ES-I3 (cell line): ENCODE measurements at regions not wholly inside any gene's neighbourhood (a gene's known extent, or its start where the extent isn't known, plus 50 kb on each side); places are given as distances from the start of the nearest gene placed in this dataset.

ENCODE experiments used
- H3K36me3 ChIP-seq: 2 replicates; pipeline ENCODE4 v1.6.1; 2013; ENCODE audit warnings: mild to moderate bottlenecking, low read length, control low read depth, moderate library complexity; ENCODE audit not compliant: insufficient read depth
- H3K4me1 ChIP-seq: 2 replicates; pipeline ENCODE4 v1.6.1; 2013; ENCODE audit warnings: mild to moderate bottlenecking, control low read depth, low read length; ENCODE audit not compliant: insufficient read depth
- H3K9ac ChIP-seq: 2 replicates; pipeline ENCODE4 v1.6.1; 2013; ENCODE audit warnings: low read depth, mild to moderate bottlenecking, low read length, moderate library complexity
- H3K9me3 ChIP-seq: 2 replicates; pipeline ENCODE4 v1.6.1; 2013; ENCODE audit warnings: mild to moderate bottlenecking, low read length, moderate library complexity; ENCODE audit not compliant: control insufficient read depth, insufficient read depth

GRCh38 chr15:36499412-36500389 lies 79.7 kb upstream of the CDIN1 start:
- no peaks in the 10 kb centered on the region for H3K36me3 ChIP-seq
- H3K4me1 ChIP-seq: peaks cover 8% of the 10 kb centered on the region; the same call in 1 of the 2 replicates
- H3K9me3 ChIP-seq: no peaks in the 10 kb centered on the region
- no peak overlapping the region for H3K9ac ChIP-seq

- Histone ChIP-seq H3K4me1 (peaks cover 8% of the 10 kb centered on the region; the same call in 1 of the 2 replicates), H3K36me3 (no peaks in the 10 kb centered on the region), H3K9me3 (no peaks in the 10 kb centered on the region), H3K9ac (no peak overlapping the region)
These were observed 78.3 kb upstream of the CDIN1 start for GRCh38 chr15:36501063-36501678.

GRCh38 chr15:36502509-36502908 lies 76.9 kb upstream of the CDIN1 start:
- Histone ChIP-seq H3K36me3 (no peaks in the 10 kb centered on the region), H3K9me3 (no peaks in the 10 kb centered on the region), H3K4me1 (peaks cover 8% of the 10 kb centered on the region; the same call in 1 of the 2 replicates), H3K9ac (no peak overlapping the region)

DNA sequence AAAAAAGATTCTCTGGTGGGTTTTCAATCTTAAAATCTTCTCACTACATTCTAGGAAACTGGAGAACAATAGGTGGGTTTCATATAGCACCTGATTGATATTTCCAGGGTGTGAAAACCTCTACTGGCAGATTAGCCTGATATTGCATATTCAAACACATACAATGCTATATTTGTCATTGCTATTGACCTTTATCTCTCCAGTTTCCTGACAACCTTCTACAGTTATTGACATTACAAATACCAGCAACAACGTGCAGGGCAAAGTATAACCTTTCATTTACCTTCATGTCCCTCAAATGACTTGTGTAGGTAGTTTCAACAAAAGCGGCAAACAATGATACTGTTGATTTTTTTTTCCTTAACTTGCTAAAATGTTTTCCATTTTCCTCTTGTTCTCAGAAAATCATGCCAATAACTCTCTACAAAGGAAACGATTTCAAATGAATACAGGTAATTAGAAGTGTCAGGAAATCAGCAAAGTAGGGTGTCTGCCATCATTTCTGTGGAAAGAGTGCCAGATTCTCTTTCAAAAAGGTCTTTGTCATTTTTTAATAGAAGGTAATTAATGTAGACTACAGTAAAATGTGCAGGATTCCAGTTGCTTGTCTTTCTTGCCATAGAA lies 72.6 kb upstream of the CDIN1 start:
- Histone ChIP-seq H3K4me1 (no peaks in the 10 kb centered on the region), H3K36me3 (no peaks in the 10 kb centered on the region), H3K9ac (no peak overlapping the region), H3K9me3 (no peaks in the 10 kb centered on the region)

GRCh38 chr15:36507458-36507857 lies 72.0 kb upstream of the CDIN1 start:
- Histone ChIP-seq H3K9me3 (no peaks in the 10 kb centered on the region), H3K4me1 (no peaks in the 10 kb centered on the region), H3K36me3 (no peaks in the 10 kb centered on the region), H3K9ac (no peak overlapping the region)

- no peaks in the 10 kb centered on the region for H3K36me3 ChIP-seq
- no peaks in the 10 kb centered on the region for H3K9me3 ChIP-seq
- no peak overlapping the region for H3K9ac ChIP-seq
- H3K4me1 ChIP-seq: no peaks in the 10 kb centered on the region
These were observed 67.8 kb upstream of the CDIN1 start for GRCh38 chr15:36511594-36511993.

- Histone ChIP-seq H3K36me3 (no peaks in the 10 kb centered on the region), H3K4me1 (no peaks in the 10 kb centered on the region), H3K9ac (no peak overlapping the region), H3K9me3 (no peaks in the 10 kb centered on the region)
These were observed 61.7 kb upstream of the CDIN1 start for GRCh38 chr15:36517758-36518157.

DNA sequence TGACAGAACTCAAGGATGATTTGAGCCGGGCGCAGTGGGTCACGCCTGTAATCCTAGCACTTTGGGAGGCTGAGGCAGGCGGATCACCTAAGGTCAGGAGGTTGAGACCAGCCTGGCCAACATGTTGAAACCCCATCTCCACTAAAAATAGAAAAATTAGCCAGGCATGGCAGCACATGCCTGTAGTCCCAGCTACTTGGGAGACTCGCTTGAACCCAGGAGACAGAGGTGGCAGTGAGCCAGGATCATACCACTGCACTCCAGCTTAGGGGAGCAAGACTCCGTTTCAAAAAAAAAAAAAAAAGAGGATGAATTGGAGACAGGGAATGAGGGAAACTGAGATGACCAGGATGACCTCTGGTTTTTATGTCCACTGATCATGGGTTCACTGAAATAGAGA lies 60.4 kb upstream of the CDIN1 start:
- no peak overlapping the region for H3K9ac ChIP-seq
- H3K9me3 ChIP-seq: no peaks in the 10 kb centered on the region
- no peaks in the 10 kb centered on the region for H3K4me1 ChIP-seq
- H3K36me3 ChIP-seq: no peaks in the 10 kb centered on the region

DNA sequence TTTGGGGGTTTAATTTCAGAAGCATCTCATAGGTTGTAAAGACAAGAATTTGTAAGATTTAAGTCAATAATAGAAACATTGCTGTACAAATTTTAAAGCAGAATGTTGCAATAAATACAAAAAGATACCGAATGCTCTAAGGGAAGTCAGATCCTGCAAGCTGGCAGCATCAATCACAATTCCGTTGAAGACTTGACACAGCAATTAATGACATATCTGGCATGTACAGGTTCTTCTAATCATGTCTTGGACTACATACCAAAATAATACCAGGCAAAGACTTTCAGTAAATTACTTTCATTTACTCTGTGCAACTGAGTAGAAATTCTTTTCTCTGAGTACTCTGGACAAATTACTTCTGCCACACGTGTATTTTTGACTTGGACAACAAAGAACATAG lies 54.0 kb upstream of the CDIN1 start:
- peaks cover 8% of the 10 kb centered on the region; the same call in 1 of the 2 replicates for H3K4me1 ChIP-seq
- H3K36me3 ChIP-seq: no peaks in the 10 kb centered on the region
- H3K9ac ChIP-seq: no peak overlapping the region
- H3K9me3 ChIP-seq: no peaks in the 10 kb centered on the region

GRCh38 chr15:36527235-36528162 lies 51.9 kb upstream of the CDIN1 start:
- Histone ChIP-seq H3K4me1 (peaks cover 8% of the 10 kb centered on the region; the same call in 1 of the 2 replicates), H3K9me3 (no peaks in the 10 kb centered on the region), H3K36me3 (no peaks in the 10 kb centered on the region), H3K9ac (no peak overlapping the region)

DNA sequence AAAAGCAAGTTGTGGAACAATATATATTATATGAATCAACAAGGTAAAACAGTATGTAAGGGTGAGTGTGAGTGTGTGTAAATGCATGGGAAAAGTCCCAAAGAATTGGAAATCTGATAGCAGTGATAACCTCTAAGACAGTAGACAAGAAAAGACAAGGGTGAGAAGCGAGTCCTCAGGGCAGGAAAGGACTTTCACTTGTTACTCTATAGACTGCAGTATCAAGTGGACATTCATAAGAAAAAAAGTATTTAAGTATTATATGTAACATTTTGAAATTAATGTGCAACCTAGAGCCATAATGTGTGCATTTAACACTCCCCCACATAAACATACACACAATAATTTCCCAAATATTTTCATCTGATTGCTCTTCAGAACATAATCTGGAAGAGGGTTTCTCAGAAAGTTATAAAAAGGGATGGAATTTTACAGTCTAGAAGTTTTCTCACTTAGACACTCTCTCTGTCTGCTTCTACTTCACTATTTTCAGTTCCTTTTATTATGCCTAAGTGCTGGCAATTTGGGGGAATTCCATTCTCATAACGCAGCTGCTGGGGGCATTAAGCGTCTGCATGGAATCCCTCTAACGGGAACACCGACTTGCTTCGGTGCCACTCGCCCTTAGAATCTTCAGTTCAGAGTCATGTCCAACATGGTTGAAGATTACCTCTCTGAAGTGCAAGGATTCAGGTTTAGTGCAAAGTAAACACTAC lies 50.0 kb upstream of the CDIN1 start:
- Histone ChIP-seq H3K9ac (no peak overlapping the region), H3K9me3 (no peaks in the 10 kb centered on the region), H3K36me3 (no peaks in the 10 kb centered on the region), H3K4me1 (peaks cover 8% of the 10 kb centered on the region; the same call in 1 of the 2 replicates)
